ENCODE measurements at regions not wholly inside any gene's neighbourhood (a gene's known extent, or its start where the extent isn't known, plus 50 kb on each side); places are given as distances from the start of the nearest gene placed in this dataset.

DNA sequence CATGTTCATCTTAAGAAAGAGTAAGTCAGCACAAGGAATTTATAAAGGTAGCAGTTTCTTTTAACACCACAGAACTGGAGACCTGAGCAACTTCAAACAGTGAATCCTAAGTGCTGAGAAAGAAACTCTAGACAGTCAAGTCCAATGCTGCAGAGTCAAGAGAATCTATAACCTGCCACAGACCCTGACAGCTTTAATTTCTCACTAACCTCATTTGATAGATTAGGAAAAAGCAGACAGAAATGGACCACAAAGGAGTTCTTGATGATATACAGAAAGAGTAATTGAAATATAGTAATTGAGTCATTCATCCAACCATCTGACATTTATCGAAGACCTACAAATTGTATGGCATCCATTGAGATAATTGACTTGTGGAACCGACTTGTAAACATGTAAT, 847.0 kb downstream of the SORCS1 start:
- TF ChIP-seq EZH2phosphoT487 (IDR thresholded peaks at IDR 0.05; ENCODE audit: borderline replicate concordance, low read depth, low read length) (no peak), CTCF (conservative IDR thresholded peaks at IDR 0.05; ENCODE audit: low read length) (no peak)
- Histone ChIP-seq H3K4me3 (ENCODE audit: low read depth, low read length, poor library complexity, severe bottlenecking) (no peak overlapping the region), H2AFZ (ENCODE audit: low read length) (no peak overlapping the region), H3K27ac (ENCODE audit: low read depth, low read length, poor library complexity, severe bottlenecking) (no peak overlapping the region), H3K79me2 (ENCODE audit: insufficient read depth, low read depth, low read length) (no peaks in the 10 kb centered on the region), H3K36me3 (ENCODE audit: insufficient read depth, low read length) (no peaks in the 10 kb centered on the region), H3K4me2 (ENCODE audit: low read length) (no peak overlapping the region), H3K9me2 (ENCODE audit: insufficient read depth, low read length) (no peaks in the 10 kb centered on the region), H4K20me1 (ENCODE audit: insufficient read depth, low read length) (no peaks in the 10 kb centered on the region), H3K4me1 (ENCODE audit: insufficient read depth, low read length, poor library complexity, severe bottlenecking) (no peaks in the 10 kb centered on the region), H3K9me3 (ENCODE audit: low read length) (no peaks in the 10 kb centered on the region)
- ChIA-PET POLR2A (no interaction called here), CTCF (ENCODE audit: unreplicated experiment) (no interaction called here)
- BruUV-seq (replicated peaks): no TSS peak
- no peak for DNase-seq (ENCODE audit: low spot score)
- intact Hi-C loops (cut with micrococcal nuclease; ENCODE audit: unreplicated experiment): no loop called here

DNA sequence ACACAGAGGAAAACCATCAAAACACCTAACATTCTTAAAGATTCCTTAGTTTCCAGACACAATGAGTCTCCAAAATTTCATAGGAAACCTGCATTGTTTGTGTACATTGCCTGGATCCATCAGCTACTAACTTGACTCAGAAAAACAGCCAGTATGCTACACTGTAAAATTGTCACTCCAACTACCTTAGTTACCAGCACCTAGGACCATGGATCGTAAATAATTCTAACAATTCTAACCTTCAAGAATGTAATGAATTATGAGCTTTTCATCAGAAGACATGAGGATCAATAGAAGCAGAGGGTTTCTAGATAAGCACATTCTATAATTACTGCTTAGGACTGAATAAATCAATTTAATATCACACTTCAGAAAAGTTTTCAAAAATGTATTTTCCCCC, 851.5 kb downstream of the SORCS1 start:
- TF ChIP-seq EZH2phosphoT487 (IDR thresholded peaks at IDR 0.05; ENCODE audit: borderline replicate concordance, low read depth, low read length) (no peak), CTCF (conservative IDR thresholded peaks at IDR 0.05; ENCODE audit: low read length) (no peak)
- Histone ChIP-seq H3K9me3 (ENCODE audit: low read length) (no peaks in the 10 kb centered on the region), H3K27ac (ENCODE audit: low read depth, low read length, poor library complexity, severe bottlenecking) (no peak overlapping the region), H3K79me2 (ENCODE audit: insufficient read depth, low read depth, low read length) (no peaks in the 10 kb centered on the region), H3K36me3 (ENCODE audit: insufficient read depth, low read length) (no peaks in the 10 kb centered on the region), H3K9me2 (ENCODE audit: insufficient read depth, low read length) (no peaks in the 10 kb centered on the region), H2AFZ (ENCODE audit: low read length) (no peak overlapping the region), H3K4me2 (ENCODE audit: low read length) (no peak overlapping the region), H4K20me1 (ENCODE audit: insufficient read depth, low read length) (no peaks in the 10 kb centered on the region), H3K4me1 (ENCODE audit: insufficient read depth, low read length, poor library complexity, severe bottlenecking) (no peaks in the 10 kb centered on the region), H3K4me3 (ENCODE audit: low read depth, low read length, poor library complexity, severe bottlenecking) (no peak overlapping the region)
- POLR2A ChIA-PET: interaction anchor here (0.5 kb wide), 1 partner anchor 70 kb away, joined by 4 read pairs; no protein-coding TSS in a partner anchor
- CTCF ChIA-PET (ENCODE audit: unreplicated experiment): no interaction called here
- DNase-seq (ENCODE audit: low spot score): no peak
- intact Hi-C loops (cut with micrococcal nuclease; ENCODE audit: unreplicated experiment): no loop called here
- no TSS peak for BruUV-seq (replicated peaks)

DNA sequence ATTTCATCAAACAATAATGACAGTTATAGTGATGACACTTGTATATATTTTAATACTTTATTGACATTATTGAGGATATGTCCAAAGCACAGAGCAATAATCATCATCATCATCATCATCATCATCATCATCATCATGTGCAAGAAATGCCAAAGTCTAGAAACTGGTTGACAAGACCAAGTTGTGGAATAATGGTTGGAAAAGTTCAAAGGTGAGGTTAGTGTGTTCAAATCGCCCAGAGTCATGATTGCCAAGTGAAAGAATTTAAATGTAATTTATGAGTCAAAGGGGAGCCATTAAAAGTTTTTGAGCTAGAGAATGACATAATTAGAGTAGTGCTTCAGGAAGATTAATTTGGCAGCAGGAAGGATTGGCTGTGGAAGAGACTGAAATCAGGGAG, 852.4 kb downstream of the SORCS1 start:
- H3K4me2 ChIP-seq (ENCODE audit: low read length): no peak overlapping the region
- no TSS peak for BruUV-seq (replicated peaks)
- CTCF ChIA-PET (ENCODE audit: unreplicated experiment): no interaction called here
- no peaks in the 10 kb centered on the region for H4K20me1 ChIP-seq (ENCODE audit: insufficient read depth, low read length)
- H3K4me3 ChIP-seq (ENCODE audit: low read depth, low read length, poor library complexity, severe bottlenecking): no peak overlapping the region
- DNase-seq (ENCODE audit: low spot score): no peak
- H2AFZ ChIP-seq (ENCODE audit: low read length): no peak overlapping the region
- no peaks in the 10 kb centered on the region for H3K79me2 ChIP-seq (ENCODE audit: insufficient read depth, low read depth, low read length)
- no peak for TF ChIP-seq CTCF (conservative IDR thresholded peaks at IDR 0.05; ENCODE audit: low read length)
- TF ChIP-seq EZH2phosphoT487 (IDR thresholded peaks at IDR 0.05; ENCODE audit: borderline replicate concordance, low read depth, low read length): no peak
- POLR2A ChIA-PET: no interaction called here
- H3K9me3 ChIP-seq (ENCODE audit: low read length): no peaks in the 10 kb centered on the region
- H3K4me1 ChIP-seq (ENCODE audit: insufficient read depth, low read length, poor library complexity, severe bottlenecking): no peaks in the 10 kb centered on the region
- H3K36me3 ChIP-seq (ENCODE audit: insufficient read depth, low read length): no peaks in the 10 kb centered on the region
- H3K9me2 ChIP-seq (ENCODE audit: insufficient read depth, low read length): no peaks in the 10 kb centered on the region
- intact Hi-C loops (cut with micrococcal nuclease; ENCODE audit: unreplicated experiment): no loop called here
- H3K27ac ChIP-seq (ENCODE audit: low read depth, low read length, poor library complexity, severe bottlenecking): no peak overlapping the region
